PFSK-1 (cell line): ENCODE measurements at regions not wholly inside any gene's neighbourhood (a gene's known extent, or its start where the extent isn't known, plus 50 kb on each side); places are given as distances from the start of the nearest gene placed in this dataset.

Source experiments
- FOXP2 ChIP-seq: optimal IDR thresholded peaks from 2 replicates; pipeline ENCODE3; 2011; ENCODE audit warnings: borderline replicate concordance, control low read depth, inconsistent platforms; ENCODE audit not compliant: insufficient read depth; ENCODE audit errors: extremely low read length, extremely low read depth
- POLR2AphosphoS5 ChIP-seq: IDR thresholded peaks from 2 replicates; pipeline ENCODE4 v1.6.1; 2012; ENCODE audit warnings: low read depth, mild to moderate bottlenecking, control low read depth, low read length, moderate library complexity
- SIN3A ChIP-seq: IDR thresholded peaks from 2 replicates; pipeline ENCODE4 v1.6.1; 2012; ENCODE audit warnings: mild to moderate bottlenecking, low read length, moderate library complexity, borderline replicate concordance; ENCODE audit not compliant: insufficient read depth
- TAF1 ChIP-seq: IDR thresholded peaks from 2 replicates; pipeline ENCODE4 v1.6.1; 2012; ENCODE audit warnings: low read length, control low read depth, borderline replicate concordance; ENCODE audit not compliant: insufficient read depth
- TF ChIP-seq, protein P1 (sequence below), 2 experiments: IDR thresholded peaks; 2 replicates each; pipeline versions ENCODE4 v1.6.1 to v1.8.0; 2011 to 2012; ENCODE audit warnings: low read depth in 2 of 2, low read length in 2 of 2, control low read depth in 1 of 2, inconsistent platforms in 1 of 2, mild to moderate bottlenecking in 1 of 2, moderate library complexity in 1 of 2; ENCODE audit not compliant: insufficient read depth in 1 of 2

DNA sequence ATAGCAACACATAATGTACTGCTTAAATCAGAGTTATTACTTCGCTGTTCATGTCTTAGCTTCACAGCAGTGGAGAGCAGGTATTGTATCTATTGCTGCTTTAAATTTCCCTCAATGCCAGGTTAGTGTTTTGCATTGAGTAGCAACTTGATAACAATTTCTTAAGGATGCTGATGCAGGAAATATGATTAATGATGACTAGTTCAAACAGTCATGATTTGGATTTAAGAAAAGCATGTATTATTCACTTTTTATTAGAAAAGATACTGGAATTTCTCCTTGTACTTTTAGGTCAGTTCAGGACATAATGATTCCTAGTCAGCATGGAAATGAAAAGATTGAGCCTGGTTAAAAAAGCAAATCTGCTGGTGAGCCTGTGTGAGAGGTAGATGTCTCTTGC lies 67.2 kb upstream of the ARHGAP29 start:
- TF ChIP-seq FOXP2, result no peak
- TF ChIP-seq POLR2AphosphoS5, result no peak
- TF ChIP-seq SIN3A, result no peak
- TF ChIP-seq TAF1, result no peak
- TF ChIP-seq, protein P1, sequence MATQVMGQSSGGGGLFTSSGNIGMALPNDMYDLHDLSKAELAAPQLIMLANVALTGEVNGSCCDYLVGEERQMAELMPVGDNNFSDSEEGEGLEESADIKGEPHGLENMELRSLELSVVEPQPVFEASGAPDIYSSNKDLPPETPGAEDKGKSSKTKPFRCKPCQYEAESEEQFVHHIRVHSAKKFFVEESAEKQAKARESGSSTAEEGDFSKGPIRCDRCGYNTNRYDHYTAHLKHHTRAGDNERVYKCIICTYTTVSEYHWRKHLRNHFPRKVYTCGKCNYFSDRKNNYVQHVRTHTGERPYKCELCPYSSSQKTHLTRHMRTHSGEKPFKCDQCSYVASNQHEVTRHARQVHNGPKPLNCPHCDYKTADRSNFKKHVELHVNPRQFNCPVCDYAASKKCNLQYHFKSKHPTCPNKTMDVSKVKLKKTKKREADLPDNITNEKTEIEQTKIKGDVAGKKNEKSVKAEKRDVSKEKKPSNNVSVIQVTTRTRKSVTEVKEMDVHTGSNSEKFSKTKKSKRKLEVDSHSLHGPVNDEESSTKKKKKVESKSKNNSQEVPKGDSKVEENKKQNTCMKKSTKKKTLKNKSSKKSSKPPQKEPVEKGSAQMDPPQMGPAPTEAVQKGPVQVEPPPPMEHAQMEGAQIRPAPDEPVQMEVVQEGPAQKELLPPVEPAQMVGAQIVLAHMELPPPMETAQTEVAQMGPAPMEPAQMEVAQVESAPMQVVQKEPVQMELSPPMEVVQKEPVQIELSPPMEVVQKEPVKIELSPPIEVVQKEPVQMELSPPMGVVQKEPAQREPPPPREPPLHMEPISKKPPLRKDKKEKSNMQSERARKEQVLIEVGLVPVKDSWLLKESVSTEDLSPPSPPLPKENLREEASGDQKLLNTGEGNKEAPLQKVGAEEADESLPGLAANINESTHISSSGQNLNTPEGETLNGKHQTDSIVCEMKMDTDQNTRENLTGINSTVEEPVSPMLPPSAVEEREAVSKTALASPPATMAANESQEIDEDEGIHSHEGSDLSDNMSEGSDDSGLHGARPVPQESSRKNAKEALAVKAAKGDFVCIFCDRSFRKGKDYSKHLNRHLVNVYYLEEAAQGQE (IDR thresholded peaks at IDR 0.05; ENCODE audit: insufficient read depth in 1 of 2, low read depth in 2 of 2, low read length in 2 of 2), result no peak

DNA sequence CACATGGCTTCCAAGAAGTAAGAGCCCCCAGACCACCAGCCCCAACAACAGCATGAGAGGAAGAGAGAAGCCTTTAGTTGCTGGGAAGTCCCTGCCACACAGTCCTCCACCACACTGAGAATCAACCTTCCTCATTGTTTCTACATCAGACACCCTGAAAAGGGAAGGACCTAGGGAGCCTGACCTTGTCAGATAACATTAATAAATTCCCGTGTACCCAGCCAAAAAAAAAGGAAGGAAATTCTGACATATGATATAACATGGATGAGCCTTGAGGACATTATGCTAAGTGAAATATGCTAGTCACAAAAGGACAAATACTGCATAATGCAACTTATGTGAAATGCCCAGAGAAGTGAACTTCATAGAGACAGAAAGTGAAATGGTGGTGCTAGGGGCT lies 65.6 kb upstream of the ARHGAP29 start:
- TF ChIP-seq POLR2AphosphoS5 (no peak), SIN3A (no peak), FOXP2 (no peak), TAF1 (no peak)
- TF ChIP-seq, protein P1 (IDR thresholded peaks at IDR 0.05; ENCODE audit: insufficient read depth in 1 of 2, low read depth in 2 of 2, low read length in 2 of 2), result no peak

DNA sequence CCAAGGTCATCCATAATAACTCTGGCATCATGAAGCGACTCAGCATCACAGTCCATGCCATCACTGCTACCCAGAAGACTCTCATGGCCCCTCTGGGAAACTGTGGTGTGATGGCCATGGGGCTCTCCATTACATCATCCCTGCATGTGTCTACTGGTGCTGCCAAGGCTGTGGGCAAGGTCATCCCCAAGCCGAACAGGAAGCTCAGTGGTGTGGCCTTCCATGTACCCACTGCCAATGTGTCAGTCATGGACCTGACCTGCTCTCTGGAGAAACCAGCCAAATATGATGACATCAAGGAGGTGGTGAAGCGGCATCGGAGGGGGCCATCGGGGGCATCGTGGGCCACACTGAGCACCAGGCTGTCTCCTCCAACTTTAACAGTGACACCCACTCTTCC lies 65.1 kb upstream of the ARHGAP29 start:
- TF ChIP-seq SIN3A, result no peak
- TF ChIP-seq FOXP2, result no peak
- TF ChIP-seq TAF1, result no peak
- no peak for TF ChIP-seq POLR2AphosphoS5
- TF ChIP-seq, protein P1 (IDR thresholded peaks at IDR 0.05; ENCODE audit: insufficient read depth in 1 of 2, low read depth in 2 of 2, low read length in 2 of 2), result no peak

DNA sequence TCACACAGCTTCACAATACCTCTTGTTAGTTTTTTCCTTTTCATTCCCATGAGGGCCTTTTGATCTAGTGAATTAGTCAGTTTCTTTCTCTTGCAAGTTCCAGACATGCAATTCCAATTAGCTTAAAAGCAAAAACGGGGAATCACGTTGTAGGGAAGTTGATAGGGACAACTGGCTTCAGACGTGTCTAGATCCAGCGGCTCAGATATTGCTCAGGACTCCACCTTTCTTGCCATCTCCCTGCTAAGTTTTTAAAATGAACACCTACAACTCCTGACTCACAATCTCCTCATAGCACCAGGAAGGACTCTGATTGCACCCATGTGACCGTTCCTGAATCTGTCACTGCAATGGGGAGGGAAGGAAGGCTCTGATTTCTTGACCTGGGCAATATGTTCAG lies 63.8 kb upstream of the ARHGAP29 start:
- TF ChIP-seq POLR2AphosphoS5 (no peak), SIN3A (no peak), FOXP2 (no peak), TAF1 (no peak)
- TF ChIP-seq, protein P1 (IDR thresholded peaks at IDR 0.05; ENCODE audit: insufficient read depth in 1 of 2, low read depth in 2 of 2, low read length in 2 of 2), result no peak

DNA sequence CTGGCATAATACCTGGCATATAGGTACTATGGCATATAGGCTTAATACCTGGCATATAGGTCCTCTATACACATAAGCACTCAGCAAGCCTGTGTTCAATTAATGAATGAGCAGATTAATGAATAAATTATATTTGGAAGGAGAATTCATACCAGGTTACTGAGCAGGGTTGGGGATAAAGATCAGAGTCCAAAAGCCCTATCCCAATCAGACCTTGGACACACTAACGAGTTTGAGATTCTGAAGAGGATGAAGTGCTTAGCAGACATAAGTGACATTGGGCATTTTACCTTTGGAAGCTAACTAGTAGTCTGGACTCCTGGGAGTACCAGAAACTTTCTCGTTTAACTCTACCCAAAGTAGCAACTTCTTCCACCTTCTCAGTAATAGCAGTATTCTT lies 63.3 kb upstream of the ARHGAP29 start:
- TF ChIP-seq, protein P1 (IDR thresholded peaks at IDR 0.05; ENCODE audit: insufficient read depth in 1 of 2, low read depth in 2 of 2, low read length in 2 of 2), result no peak
- TF ChIP-seq FOXP2, result no peak
- TF ChIP-seq SIN3A, result no peak
- TF ChIP-seq POLR2AphosphoS5, result no peak
- no peak for TF ChIP-seq TAF1
